ENCODE measurements at regions not wholly inside any gene's neighbourhood (a gene's known extent, or its start where the extent isn't known, plus 50 kb on each side); places are given as distances from the start of the nearest gene placed in this dataset.

GRCh38 chr12:105559310-105559709, 228.8 kb downstream of the C12orf75 start:
- TF ChIP-seq SP1 (IDR thresholded peaks at IDR 0.05) (no peak), FOXA1 (IDR thresholded peaks at IDR 0.05) (no peak)
